ENCODE measurements at regions not wholly inside any gene's neighbourhood (a gene's known extent, or its start where the extent isn't known, plus 50 kb on each side); places are given as distances from the start of the nearest gene placed in this dataset.
A peak's percentile ranks its signal among the peaks of the same experiment; 100 is the strongest.

DNA sequence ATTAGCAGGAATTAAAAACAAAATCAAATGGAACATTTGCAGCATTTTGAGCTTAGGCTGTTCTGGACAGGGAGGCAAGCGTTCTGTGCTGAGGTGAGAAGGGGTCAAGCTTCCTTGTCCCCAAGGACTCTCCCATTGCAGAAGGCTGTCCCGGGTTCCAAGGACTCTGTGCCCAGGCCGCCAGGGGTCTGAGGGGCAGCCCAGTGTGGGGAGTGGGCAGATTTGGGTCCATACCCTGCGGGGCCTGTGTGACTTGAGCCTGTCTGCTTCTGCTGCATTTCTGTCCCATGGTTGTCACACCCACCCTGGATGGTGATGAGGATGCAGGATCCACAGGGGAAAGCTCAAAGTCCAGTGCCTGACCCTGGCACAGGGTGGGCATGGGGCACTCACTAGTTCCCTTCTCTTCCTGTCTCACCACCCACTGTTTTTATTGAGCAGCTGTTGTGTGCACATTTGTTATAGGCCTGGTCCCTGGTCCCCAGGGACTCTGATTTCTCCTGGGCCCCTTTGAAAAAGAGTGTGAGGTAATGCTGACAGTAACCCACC is 211.4 kb upstream of the HS6ST1 start:
- DNase-seq = no peak

- no peak for DNase-seq
Measured at GRCh38 chr2:128531856-128532255, 213.2 kb upstream of the HS6ST1 start.

GRCh38 chr2:128533101-128533500 is 214.4 kb upstream of the HS6ST1 start:
- no peak for DNase-seq

GRCh38 chr2:128534688-128535392 is 216.2 kb upstream of the HS6ST1 start:
- DNase-seq = no peak

GRCh38 chr2:128535953-128536352 is 217.3 kb upstream of the HS6ST1 start:
- DNase-seq = no peak

GRCh38 chr2:128536925-128537620 is 218.4 kb upstream of the HS6ST1 start:
- DNase-seq = no peak

DNA sequence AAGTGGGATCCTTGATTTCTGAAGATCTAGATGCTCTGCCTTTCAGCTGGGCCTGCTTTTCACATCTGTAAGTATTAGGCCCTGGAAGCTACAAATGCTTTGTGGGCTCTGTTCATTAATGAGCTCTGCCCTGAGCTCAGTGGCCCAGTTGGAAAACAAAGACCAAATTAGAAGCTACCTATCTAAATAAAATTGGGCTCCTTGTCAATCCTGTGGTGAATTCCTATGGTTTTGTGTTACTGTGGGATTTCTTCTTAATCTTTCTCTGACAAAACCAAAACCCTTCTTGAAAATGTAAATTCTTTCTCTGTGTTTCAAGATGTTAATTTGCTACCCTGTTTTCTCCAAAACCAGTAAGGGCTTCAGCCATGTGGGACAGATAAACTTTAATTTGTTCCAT is 219.0 kb upstream of the HS6ST1 start:
- no peak for DNase-seq

- no peak for DNase-seq
Measured at GRCh38 chr2:128538396-128538795, 219.7 kb upstream of the HS6ST1 start.

DNA sequence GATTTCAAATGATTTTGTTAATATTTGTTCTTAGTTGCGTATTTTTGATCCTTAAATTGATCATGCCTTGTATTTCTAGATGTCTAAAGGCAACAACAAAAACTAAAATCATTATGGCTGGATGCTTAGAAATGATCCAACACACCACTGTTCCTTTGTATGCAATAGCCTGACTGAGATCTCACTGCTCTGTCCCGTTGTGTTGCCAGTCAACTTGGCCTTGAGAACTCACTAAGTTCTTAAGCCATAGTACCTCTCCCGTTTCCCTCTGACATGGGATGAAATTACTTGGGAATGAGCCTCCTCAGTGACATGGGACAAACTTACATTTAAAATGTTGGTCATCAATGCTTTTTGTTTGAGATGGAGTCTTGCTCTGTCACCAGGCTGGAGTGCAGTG is 222.0 kb upstream of the HS6ST1 start:
- DNase-seq = no peak

GRCh38 chr2:128541448-128541847 is 222.8 kb upstream of the HS6ST1 start:
- DNase-seq = no peak

- DNase-seq = no peak
Measured at GRCh38 chr2:128543036-128543435, 224.4 kb upstream of the HS6ST1 start.

GRCh38 chr2:128543646-128544045 is 225.0 kb upstream of the HS6ST1 start:
- DNase-seq = no peak

GRCh38 chr2:128544321-128545037 is 225.8 kb upstream of the HS6ST1 start:
- DNase-seq = no peak

DNA sequence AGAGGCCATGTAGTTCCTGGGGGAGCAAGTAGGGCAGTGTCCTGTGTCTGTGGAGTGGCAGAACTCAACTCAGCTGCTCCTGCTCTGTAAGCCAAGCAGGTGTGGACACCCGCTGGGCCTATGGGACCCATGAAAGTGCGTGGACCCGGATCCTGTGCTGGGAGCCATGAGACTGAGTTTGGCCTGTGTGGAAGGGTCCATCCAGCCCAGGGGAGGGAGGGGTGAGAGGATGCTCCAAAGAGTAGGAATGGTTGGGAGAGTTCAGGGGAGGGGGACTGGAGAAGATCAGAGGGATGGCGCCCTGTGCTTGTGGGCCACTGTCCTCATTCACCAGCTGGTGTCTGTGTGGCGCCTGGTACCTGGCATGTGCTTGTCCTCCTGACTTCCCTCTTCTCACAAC is 226.4 kb upstream of the HS6ST1 start:
- no peak for DNase-seq

- no peak for DNase-seq
Measured at GRCh38 chr2:128545829-128546228, 227.2 kb upstream of the HS6ST1 start.

- no peak for DNase-seq
Measured at GRCh38 chr2:128547667-128548066, 229.0 kb upstream of the HS6ST1 start.

GRCh38 chr2:128548461-128548891 is 229.8 kb upstream of the HS6ST1 start:
- DNase-seq = no peak

DNA sequence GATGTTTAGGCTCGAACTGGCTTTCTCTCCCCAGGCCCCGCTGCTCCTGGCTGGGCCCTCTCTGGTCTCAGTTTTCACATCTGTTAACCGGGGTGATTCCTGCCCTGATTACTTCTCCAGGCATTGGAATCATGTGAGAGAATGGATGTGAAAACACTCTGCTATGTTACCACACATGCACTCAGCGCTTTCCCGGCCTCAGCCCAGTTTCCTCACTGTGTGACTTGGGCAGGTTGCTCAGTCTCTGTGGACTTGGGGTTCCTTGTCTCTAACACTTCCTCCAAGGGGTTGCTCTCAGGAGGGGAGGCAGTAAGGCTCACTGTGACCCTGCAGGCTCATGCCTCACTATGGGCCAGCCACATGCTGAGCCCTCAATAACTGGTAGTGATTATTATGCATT is 230.4 kb upstream of the HS6ST1 start:
- no peak for DNase-seq

GRCh38 chr2:128549646-128550260 is 231.1 kb upstream of the HS6ST1 start:
- peak; percentile 54 for DNase-seq

- no peak for DNase-seq
Measured at GRCh38 chr2:128550389-128550788, 231.7 kb upstream of the HS6ST1 start.

GRCh38 chr2:128550801-128551416 is 232.2 kb upstream of the HS6ST1 start:
- no peak for DNase-seq

DNA sequence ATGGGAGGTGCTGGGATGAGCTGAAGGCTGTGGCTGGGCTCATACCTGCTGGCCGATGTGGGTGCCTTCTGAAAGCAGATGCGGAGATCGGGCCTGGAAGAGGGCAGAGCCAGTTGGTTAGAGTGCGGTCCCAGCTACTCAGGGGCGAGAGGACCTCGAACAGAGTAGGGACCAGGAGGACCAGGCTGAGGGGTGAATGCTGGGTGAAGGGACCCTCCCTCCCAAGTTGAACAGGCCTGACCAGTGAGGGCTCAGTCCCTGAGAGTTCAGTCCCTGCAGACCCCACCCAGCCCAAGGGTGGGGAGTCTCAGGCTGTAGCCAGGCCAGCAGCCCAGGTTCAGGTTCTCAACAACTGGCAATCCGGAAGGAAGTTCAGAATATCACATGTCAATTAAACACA is 232.8 kb upstream of the HS6ST1 start:
- no peak for DNase-seq
